SJSA1 (cell line): ENCODE measurements at regions not wholly inside any gene's neighbourhood (a gene's known extent, or its start where the extent isn't known, plus 50 kb on each side); places are given as distances from the start of the nearest gene placed in this dataset.
"Not testable (repeated sequence)": the region's sequence is repeated elsewhere in the genome, so short reads cannot be mapped to it uniquely, and the experiment has no call there.

Experiments
- DNase-seq, 2 experiments: peaks; one replicate each; pipeline ENCODE4 v3.0.0-alpha.2; 2015 to 2020; ENCODE audit warnings: low spot score in 2 of 2, low read depth in 1 of 2
- H3K27ac ChIP-seq: fragments of 250-450 bp; sonication (Bioruptor Pico); 2 replicates; pipeline ENCODE4 v1.5.1; 2020; ENCODE audit warnings: mild to moderate bottlenecking, moderate library complexity
- H3K27me3 ChIP-seq: fragments of 250-450 bp; sonication (Bioruptor Pico); replicated peaks from 2 replicates; pipeline ENCODE4 v1.5.1; 2020; ENCODE audit warnings: mild to moderate bottlenecking, moderate library complexity
- H3K36me3 ChIP-seq: fragments of 250-450 bp; sonication (Bioruptor Pico); 2 replicates; pipeline ENCODE4 v1.5.1; 2020; ENCODE audit warnings: mild to moderate bottlenecking
- H3K4me1 ChIP-seq: fragments of 250-450 bp; sonication (Bioruptor Pico); replicated peaks from 2 replicates; pipeline ENCODE4 v1.6.1; 2021; ENCODE audit warnings: mild to moderate bottlenecking
- H3K4me3 ChIP-seq: fragments of 250-450 bp; sonication (Bioruptor Pico); 2 replicates; pipeline ENCODE4 v1.5.1; 2020; ENCODE audit warnings: mild to moderate bottlenecking
- H3K9me3 ChIP-seq: fragments of 250-450 bp; sonication (Bioruptor Pico); replicated peaks from 2 replicates; pipeline ENCODE4 v1.5.1; 2020; ENCODE audit warnings: mild to moderate bottlenecking

DNA sequence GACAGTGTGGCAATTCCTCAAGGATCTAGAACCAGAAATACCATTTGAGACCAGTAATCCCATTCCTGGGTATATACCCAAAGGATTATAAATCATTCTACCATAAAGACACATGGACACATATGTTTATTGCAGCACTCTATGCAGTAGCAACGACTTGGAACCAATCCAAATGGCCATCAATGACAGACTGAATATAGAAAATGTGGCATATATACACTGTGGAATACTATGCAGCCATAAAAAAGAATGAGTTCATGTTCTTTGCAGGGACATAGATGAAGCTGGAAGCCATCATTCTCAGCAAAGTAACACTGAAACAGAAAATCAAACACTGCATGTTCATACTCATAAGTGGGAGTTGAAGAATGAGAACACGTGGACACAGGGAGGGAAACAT is 91.7 kb downstream of the VPREB1 start:
- not testable (repeated sequence) for H3K9me3 ChIP-seq, H3K4me3 ChIP-seq, DNase-seq, H3K36me3 ChIP-seq, H3K4me1 ChIP-seq, H3K27ac ChIP-seq
- H3K27me3 ChIP-seq = peaks cover 14% of the 10 kb centered on the region

DNA sequence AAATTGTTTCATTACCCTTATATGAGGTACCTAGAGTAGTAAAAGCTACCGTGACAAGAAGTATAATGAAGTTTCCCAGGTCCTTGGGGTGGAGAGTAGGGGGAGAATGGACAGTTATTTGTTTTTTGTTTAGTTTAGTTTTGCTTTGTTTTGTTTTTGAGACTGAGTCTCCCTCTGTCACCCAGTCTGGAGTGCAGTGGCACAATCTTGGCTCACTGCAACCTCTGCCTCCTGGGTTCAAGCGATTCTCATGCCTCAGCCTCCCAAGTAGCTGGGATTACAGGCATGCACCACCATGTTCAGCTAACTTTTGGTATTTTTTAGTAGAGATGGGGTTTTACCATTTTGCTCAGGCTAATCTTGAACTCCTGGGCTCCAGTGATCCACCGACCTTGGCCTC is 94.2 kb downstream of the VPREB1 start:
- H3K4me3 ChIP-seq, H3K27ac ChIP-seq, H3K9me3 ChIP-seq, H3K36me3 ChIP-seq, DNase-seq, H3K4me1 ChIP-seq: not testable (repeated sequence)
- peaks cover 11% of the 10 kb centered on the region for H3K27me3 ChIP-seq

DNA sequence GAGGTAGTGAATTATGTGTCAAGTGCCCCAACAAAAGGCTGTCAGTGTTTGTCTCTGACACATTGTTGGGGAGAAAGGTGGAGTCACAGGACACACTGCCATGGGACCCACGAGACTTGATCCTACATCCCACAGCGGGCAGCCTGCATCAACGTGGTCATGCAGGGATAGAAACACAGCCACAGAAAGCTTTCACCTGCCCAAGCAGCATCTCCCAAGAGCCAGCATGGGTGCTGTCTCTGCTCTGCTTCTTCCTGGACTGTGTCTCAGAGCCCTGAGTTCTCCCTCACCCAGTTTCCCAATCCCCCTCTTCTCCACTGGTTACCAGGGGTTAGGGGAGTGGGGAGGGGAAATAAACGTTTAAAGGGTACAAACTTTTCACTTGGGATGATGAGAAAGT is 97.2 kb downstream of the VPREB1 start:
- Histone ChIP-seq H3K27me3 (peaks cover 14% of the 10 kb centered on the region), H3K4me3 (no peak overlapping the region)
- DNase-seq = no peak

DNA sequence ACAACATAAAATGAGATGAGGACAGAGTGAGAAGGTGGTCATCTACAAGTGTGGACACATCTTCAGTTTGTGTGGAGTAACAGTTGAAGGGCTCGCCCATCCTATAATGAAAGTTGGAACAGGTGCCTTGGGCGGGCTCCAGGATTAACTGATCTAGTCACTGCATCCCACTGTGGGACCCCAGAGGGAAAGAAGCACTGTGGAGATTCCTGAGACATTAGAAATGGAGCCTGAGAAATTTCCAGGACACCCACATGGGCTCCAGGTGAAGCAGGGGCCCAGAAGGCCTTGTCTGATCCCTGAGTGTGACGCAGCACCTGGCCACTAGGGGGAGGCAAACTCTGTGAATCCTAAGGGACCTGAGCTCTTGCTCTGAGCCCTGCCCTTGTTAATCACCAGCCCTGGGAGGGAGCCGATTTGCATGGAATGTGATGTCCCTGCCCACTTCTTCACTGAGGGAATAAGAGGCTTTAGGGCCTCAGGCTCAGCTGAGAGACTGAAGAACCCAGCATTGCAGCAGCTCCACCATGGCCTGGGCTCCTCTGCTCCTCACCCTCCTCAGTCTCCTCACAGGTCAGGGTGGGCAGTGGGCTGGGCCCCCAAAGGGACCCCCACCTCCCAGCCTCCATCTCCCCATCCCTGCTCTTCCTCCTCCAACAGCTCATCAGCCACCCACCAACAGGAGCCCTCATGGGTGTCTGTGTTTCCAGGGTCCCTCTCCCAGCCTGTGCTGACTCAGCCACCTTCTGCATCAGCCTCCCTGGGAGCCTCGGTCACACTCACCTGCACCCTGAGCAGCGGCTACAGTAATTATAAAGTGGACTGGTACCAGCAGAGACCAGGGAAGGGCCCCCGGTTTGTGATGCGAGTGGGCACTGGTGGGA is 98.4 kb downstream of the VPREB1 start:
- no peak overlapping the region for H3K27ac ChIP-seq
- peaks cover 11% of the 10 kb centered on the region for H3K27me3 ChIP-seq
- DNase-seq = no peak
- no peaks in the 10 kb centered on the region for H3K36me3 ChIP-seq
- no peak overlapping the region for H3K4me3 ChIP-seq
- no peaks in the 10 kb centered on the region for H3K4me1 ChIP-seq
- H3K9me3 ChIP-seq = no peaks in the 10 kb centered on the region

More for the DNA sequence above, 97.2 kb downstream of the VPREB1 start:
- Histone ChIP-seq H3K9me3 (no peaks in the 10 kb centered on the region), H3K27ac (no peak overlapping the region), H3K4me1 (no peaks in the 10 kb centered on the region), H3K36me3 (no peaks in the 10 kb centered on the region)

DNA sequence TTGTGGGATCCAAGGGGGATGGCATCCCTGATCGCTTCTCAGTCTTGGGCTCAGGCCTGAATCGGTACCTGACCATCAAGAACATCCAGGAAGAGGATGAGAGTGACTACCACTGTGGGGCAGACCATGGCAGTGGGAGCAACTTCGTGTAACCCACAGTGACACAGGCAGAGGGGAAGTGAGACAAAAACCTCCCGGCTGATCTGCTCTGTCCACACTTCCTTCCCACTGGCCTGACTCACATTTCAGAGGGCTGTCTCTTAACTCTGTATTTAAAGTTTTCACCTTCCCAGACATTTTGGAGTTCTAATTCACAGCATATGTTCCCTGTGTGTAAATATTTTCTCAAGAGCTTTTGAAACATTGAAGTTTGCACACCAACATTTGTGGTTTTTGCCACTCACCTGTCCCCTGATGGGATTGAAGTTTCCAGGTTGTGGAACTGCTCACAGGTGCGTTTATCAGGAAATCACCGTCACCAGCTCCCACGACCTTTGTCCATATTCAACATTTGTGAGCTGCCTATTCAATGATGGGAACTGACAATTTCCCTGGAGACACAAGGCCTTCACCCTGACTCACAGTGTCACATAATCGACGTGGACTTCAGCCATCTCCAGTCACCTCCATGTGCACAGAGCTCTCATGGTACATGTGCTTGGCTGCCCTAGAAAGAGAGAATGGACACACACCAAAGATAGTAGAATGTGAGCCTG is 99.2 kb downstream of the VPREB1 start:
- Histone ChIP-seq H3K4me3 (no peak overlapping the region), H3K9me3 (no peaks in the 10 kb centered on the region), H3K36me3 (no peaks in the 10 kb centered on the region), H3K4me1 (no peaks in the 10 kb centered on the region), H3K27ac (no peak overlapping the region), H3K27me3 (peaks cover 8% of the 10 kb centered on the region)
- DNase-seq = no peak

DNA sequence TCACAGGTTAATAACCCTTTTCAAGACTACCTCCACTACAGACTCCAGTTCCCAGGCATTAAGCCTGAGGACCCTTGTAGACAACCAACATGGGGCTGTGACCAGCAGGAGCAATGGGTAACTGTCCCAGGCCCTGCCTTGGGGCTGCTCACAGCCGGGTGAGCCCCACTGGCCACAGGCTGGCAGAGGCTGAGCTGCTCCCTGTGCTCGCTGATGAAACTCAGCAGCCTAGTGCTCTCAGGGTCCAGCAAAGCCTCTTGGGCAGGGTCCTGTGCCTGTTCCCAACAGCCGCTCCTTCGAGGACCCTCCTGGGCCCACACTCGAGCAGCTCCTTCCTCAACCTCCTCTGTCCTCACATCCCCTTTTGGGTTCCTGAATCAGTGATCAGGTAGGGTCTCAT is 99.8 kb downstream of the VPREB1 start:
- Histone ChIP-seq H3K27me3 (peaks cover 12% of the 10 kb centered on the region), H3K4me1 (no peaks in the 10 kb centered on the region), H3K27ac (no peak overlapping the region), H3K9me3 (no peaks in the 10 kb centered on the region), H3K36me3 (no peaks in the 10 kb centered on the region), H3K4me3 (no peak overlapping the region)
- DNase-seq = no peak

GRCh38 chr22:22345781-22346180 is 101.2 kb downstream of the VPREB1 start:
- DNase-seq = no peak
- no peaks in the 10 kb centered on the region for H3K36me3 ChIP-seq
- no peak overlapping the region for H3K27ac ChIP-seq
- no peaks in the 10 kb centered on the region for H3K9me3 ChIP-seq
- H3K27me3 ChIP-seq = peaks cover 23% of the 10 kb centered on the region
- no peaks in the 10 kb centered on the region for H3K4me1 ChIP-seq
- H3K4me3 ChIP-seq = no peak overlapping the region

- Histone ChIP-seq H3K4me1 (no peaks in the 10 kb centered on the region), H3K27ac (no peak overlapping the region), H3K36me3 (no peaks in the 10 kb centered on the region), H3K27me3 (peaks cover 26% of the 10 kb centered on the region), H3K4me3 (no peak overlapping the region), H3K9me3 (no peaks in the 10 kb centered on the region)
- DNase-seq = no peak
Measured at GRCh38 chr22:22346401-22347107, 102.0 kb downstream of the VPREB1 start.

DNA sequence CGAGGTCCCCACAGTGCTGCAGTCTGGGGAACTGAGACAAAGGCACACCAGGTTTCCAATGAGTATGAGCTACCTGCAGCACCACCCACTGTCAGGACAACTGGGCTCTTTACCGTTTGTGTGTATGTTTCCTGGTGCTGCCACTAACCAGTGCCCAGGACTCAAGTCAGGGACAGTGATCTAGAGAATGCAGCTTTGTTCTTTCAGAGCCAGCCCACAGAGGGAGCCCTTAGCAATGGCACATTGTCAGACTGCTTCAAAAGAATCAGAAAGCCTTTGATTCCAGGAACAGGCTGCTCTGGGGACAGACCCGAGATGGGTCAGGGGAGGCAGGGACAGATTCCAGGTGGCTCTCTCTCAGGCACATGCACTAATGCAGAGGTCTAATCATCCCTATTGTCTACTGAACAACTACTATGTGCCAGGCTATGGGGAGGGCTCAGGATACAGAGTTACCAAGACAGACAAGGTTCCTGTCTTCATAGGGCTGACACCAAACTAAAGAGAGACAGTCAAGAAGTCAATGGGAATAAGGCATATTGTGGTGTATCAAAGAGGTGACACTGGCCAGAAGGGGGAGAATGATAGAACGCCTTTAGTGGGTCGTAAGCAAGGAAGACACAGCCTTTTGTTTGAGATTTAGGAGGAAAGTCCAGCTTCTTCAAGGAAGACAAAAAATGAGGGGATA is 103.7 kb downstream of the VPREB1 start:
- no peaks in the 10 kb centered on the region for H3K36me3 ChIP-seq
- H3K4me1 ChIP-seq = no peaks in the 10 kb centered on the region
- no peak overlapping the region for H3K27ac ChIP-seq
- peaks cover 26% of the 10 kb centered on the region for H3K27me3 ChIP-seq
- H3K9me3 ChIP-seq = no peaks in the 10 kb centered on the region
- no peak overlapping the region for H3K4me3 ChIP-seq
- no peak for DNase-seq

- H3K9me3 ChIP-seq = no peaks in the 10 kb centered on the region
- H3K27ac ChIP-seq = no peak overlapping the region
- H3K4me1 ChIP-seq = no peaks in the 10 kb centered on the region
- H3K4me3 ChIP-seq = no peak overlapping the region
- peaks cover 26% of the 10 kb centered on the region for H3K27me3 ChIP-seq
- no peak for DNase-seq
- H3K36me3 ChIP-seq = no peaks in the 10 kb centered on the region
Measured at GRCh38 chr22:22348815-22349454, 104.3 kb downstream of the VPREB1 start.

- H3K4me3 ChIP-seq = no peak overlapping the region
- H3K4me1 ChIP-seq = no peaks in the 10 kb centered on the region
- H3K9me3 ChIP-seq = no peaks in the 10 kb centered on the region
- H3K27me3 ChIP-seq = peaks cover 26% of the 10 kb centered on the region
- DNase-seq = no peak
- no peaks in the 10 kb centered on the region for H3K36me3 ChIP-seq
- H3K27ac ChIP-seq = no peak overlapping the region
Measured at GRCh38 chr22:22349455-22349836, 104.9 kb downstream of the VPREB1 start.

DNA sequence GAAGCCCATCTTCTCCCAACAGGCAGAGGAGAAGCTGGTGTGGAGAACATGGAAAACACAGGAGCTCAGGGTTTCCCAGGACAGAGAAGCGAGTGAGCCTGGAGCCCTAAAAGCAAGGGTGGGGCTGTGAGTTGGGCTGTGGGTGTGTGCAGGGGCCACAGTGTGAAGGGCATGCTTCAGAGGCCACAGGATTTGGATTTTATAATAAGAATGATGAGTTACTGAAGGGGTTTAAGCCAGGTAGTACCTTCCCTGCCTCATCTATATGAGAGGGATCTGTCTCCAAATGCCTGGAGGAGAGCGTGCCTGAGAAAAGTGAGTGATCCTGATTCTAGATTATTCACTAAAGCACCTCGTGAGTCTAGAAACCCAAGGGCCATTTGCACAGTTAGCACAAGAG is 106.8 kb downstream of the VPREB1 start:
- Histone ChIP-seq H3K27ac (no peak overlapping the region), H3K9me3 (no peaks in the 10 kb centered on the region), H3K4me1 (no peaks in the 10 kb centered on the region), H3K36me3 (no peaks in the 10 kb centered on the region), H3K4me3 (no peak overlapping the region), H3K27me3 (peaks cover 25% of the 10 kb centered on the region)
- no peak for DNase-seq

GRCh38 chr22:22352371-22352999 is 107.9 kb downstream of the VPREB1 start:
- Histone ChIP-seq H3K27me3 (peaks cover 27% of the 10 kb centered on the region), H3K27ac (no peak overlapping the region), H3K9me3 (no peaks in the 10 kb centered on the region), H3K4me3 (no peak overlapping the region), H3K4me1 (no peaks in the 10 kb centered on the region), H3K36me3 (no peaks in the 10 kb centered on the region)
- no peak for DNase-seq
